ENCODE measurements at regions not wholly inside any gene's neighbourhood (a gene's known extent, or its start where the extent isn't known, plus 50 kb on each side); places are given as distances from the start of the nearest gene placed in this dataset.

GRCh38 chr20:20808016-20808415 is 95.6 kb upstream of the RALGAPA2 start:
- H3K9me3 ChIP-seq (ENCODE audit: insufficient read depth, low read depth, low read length) = no peaks in the 10 kb centered on the region
- no peak for FAIRE-seq
- H3K4me3 Mint-ChIP-seq (ENCODE audit: unreplicated experiment) = no peak overlapping the region

GRCh38 chr20:20806121-20807095 is 94.0 kb upstream of the RALGAPA2 start:
- no peaks in the 10 kb centered on the region for H3K9me3 ChIP-seq (ENCODE audit: insufficient read depth, low read depth, low read length)
- no peaks in the 10 kb centered on the region for H3K4me1 ChIP-seq (ENCODE audit: insufficient read depth, low read length)
- H3K27me3 ChIP-seq (ENCODE audit: insufficient read depth, low read length) = no peaks in the 10 kb centered on the region
- no peaks in the 10 kb centered on the region for H3K36me3 Mint-ChIP-seq (ENCODE audit: low read depth, unreplicated experiment)
- no peak overlapping the region for H3K9ac ChIP-seq (ENCODE audit: low read length)
- peaks cover 8% of the 10 kb centered on the region for H3K27me3 Mint-ChIP-seq (ENCODE audit: low read depth, unreplicated experiment)
- H3K9me3 Mint-ChIP-seq (ENCODE audit: unreplicated experiment) = no peaks in the 10 kb centered on the region
- H3K36me3 ChIP-seq (ENCODE audit: insufficient read depth, low read length) = no peaks in the 10 kb centered on the region
- H3K27ac Mint-ChIP-seq (ENCODE audit: unreplicated experiment) = no peak overlapping the region
- TF ChIP-seq EZH2 (IDR thresholded peaks at IDR 0.05; ENCODE audit: insufficient read depth, low read length) = no peak
- TF ChIP-seq, protein P1, sequence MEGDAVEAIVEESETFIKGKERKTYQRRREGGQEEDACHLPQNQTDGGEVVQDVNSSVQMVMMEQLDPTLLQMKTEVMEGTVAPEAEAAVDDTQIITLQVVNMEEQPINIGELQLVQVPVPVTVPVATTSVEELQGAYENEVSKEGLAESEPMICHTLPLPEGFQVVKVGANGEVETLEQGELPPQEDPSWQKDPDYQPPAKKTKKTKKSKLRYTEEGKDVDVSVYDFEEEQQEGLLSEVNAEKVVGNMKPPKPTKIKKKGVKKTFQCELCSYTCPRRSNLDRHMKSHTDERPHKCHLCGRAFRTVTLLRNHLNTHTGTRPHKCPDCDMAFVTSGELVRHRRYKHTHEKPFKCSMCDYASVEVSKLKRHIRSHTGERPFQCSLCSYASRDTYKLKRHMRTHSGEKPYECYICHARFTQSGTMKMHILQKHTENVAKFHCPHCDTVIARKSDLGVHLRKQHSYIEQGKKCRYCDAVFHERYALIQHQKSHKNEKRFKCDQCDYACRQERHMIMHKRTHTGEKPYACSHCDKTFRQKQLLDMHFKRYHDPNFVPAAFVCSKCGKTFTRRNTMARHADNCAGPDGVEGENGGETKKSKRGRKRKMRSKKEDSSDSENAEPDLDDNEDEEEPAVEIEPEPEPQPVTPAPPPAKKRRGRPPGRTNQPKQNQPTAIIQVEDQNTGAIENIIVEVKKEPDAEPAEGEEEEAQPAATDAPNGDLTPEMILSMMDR (IDR thresholded peaks at IDR 0.05; ENCODE audit: insufficient read depth, low read depth, low read length) = no peak
- H3K4me3 ChIP-seq (ENCODE audit: insufficient read depth, low read depth, low read length) = no peak overlapping the region
- H3K79me2 ChIP-seq (ENCODE audit: insufficient read depth, low read length) = no peaks in the 10 kb centered on the region
- H4K20me1 ChIP-seq (ENCODE audit: insufficient read depth, low read length) = no peaks in the 10 kb centered on the region
- FAIRE-seq = no peak
- no peak overlapping the region for H2AFZ ChIP-seq (ENCODE audit: low read depth, low read length)
- no peak for DNase-seq (ENCODE audit: low read depth)
- H3K4me3 Mint-ChIP-seq (ENCODE audit: unreplicated experiment) = no peak overlapping the region
- H3K4me2 ChIP-seq (ENCODE audit: low read length) = no peak overlapping the region
- H3K4me1 Mint-ChIP-seq (ENCODE audit: low read depth, unreplicated experiment) = no peaks in the 10 kb centered on the region
- H3K27ac ChIP-seq (ENCODE audit: low read depth, low read length) = no peak overlapping the region

More at GRCh38 chr20:20808016-20808415, 95.6 kb upstream of the RALGAPA2 start:
- Histone ChIP-seq H2AFZ (ENCODE audit: low read depth, low read length) (no peak overlapping the region), H3K27me3 (ENCODE audit: insufficient read depth, low read length) (no peaks in the 10 kb centered on the region), H3K4me1 (ENCODE audit: insufficient read depth, low read length) (no peaks in the 10 kb centered on the region), H3K4me3 (ENCODE audit: insufficient read depth, low read depth, low read length) (no peak overlapping the region), H3K4me2 (ENCODE audit: low read length) (no peak overlapping the region), H3K27ac (ENCODE audit: low read depth, low read length) (no peak overlapping the region), H4K20me1 (ENCODE audit: insufficient read depth, low read length) (no peaks in the 10 kb centered on the region), H3K9ac (ENCODE audit: low read length) (no peak overlapping the region), H3K79me2 (ENCODE audit: insufficient read depth, low read length) (no peaks in the 10 kb centered on the region), H3K36me3 (ENCODE audit: insufficient read depth, low read length) (no peaks in the 10 kb centered on the region)
- Mint-ChIP-seq H3K9me3 (ENCODE audit: unreplicated experiment) (no peaks in the 10 kb centered on the region), H3K36me3 (ENCODE audit: low read depth, unreplicated experiment) (no peaks in the 10 kb centered on the region), H3K27me3 (ENCODE audit: low read depth, unreplicated experiment) (peaks cover 9% of the 10 kb centered on the region), H3K4me1 (ENCODE audit: low read depth, unreplicated experiment) (no peaks in the 10 kb centered on the region), H3K27ac (ENCODE audit: unreplicated experiment) (no peak overlapping the region)
- DNase-seq (ENCODE audit: low read depth) = no peak
- TF ChIP-seq EZH2 (IDR thresholded peaks at IDR 0.05; ENCODE audit: insufficient read depth, low read length) = no peak
- TF ChIP-seq, protein P1 (IDR thresholded peaks at IDR 0.05; ENCODE audit: insufficient read depth, low read depth, low read length) = no peak

DNA sequence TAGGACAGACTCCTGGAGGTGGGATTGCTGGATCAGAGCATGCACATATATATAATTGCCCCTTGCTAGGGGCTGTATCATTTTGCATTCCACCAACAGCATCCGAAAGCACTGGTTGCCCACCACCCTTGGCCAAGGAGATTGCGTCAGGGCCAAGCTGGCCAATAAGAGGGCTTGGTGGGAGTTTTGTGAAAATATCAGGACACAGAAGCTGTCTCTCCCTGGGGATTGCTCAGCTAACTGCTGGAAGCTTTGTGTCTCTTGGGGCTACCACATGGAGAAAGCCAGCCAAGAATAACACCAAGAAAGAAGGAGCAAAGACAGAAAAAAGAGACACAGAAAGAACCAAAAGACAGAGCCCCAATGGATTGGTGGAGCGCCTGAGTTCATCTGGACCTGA is 90.6 kb upstream of the RALGAPA2 start:
- no peak overlapping the region for H3K27ac Mint-ChIP-seq (ENCODE audit: unreplicated experiment)
- Histone ChIP-seq H3K4me1 (ENCODE audit: insufficient read depth, low read length) (no peaks in the 10 kb centered on the region), H2AFZ (ENCODE audit: low read depth, low read length) (no peak overlapping the region), H3K9me3 (ENCODE audit: insufficient read depth, low read depth, low read length) (no peaks in the 10 kb centered on the region), H3K27ac (ENCODE audit: low read depth, low read length) (no peak overlapping the region), H3K36me3 (ENCODE audit: insufficient read depth, low read length) (no peaks in the 10 kb centered on the region), H3K27me3 (ENCODE audit: insufficient read depth, low read length) (no peaks in the 10 kb centered on the region), H3K9ac (ENCODE audit: low read length) (no peak overlapping the region), H4K20me1 (ENCODE audit: insufficient read depth, low read length) (no peaks in the 10 kb centered on the region), H3K79me2 (ENCODE audit: insufficient read depth, low read length) (no peaks in the 10 kb centered on the region), H3K4me3 (ENCODE audit: insufficient read depth, low read depth, low read length) (no peak overlapping the region), H3K4me2 (ENCODE audit: low read length) (no peak overlapping the region)
- no peaks in the 10 kb centered on the region for H3K9me3 Mint-ChIP-seq (ENCODE audit: unreplicated experiment)
- H3K36me3 Mint-ChIP-seq (ENCODE audit: low read depth, unreplicated experiment) = no peaks in the 10 kb centered on the region
- H3K27me3 Mint-ChIP-seq (ENCODE audit: low read depth, unreplicated experiment) = peaks cover 2% of the 10 kb centered on the region
- no peak for TF ChIP-seq EZH2 (IDR thresholded peaks at IDR 0.05; ENCODE audit: insufficient read depth, low read length)
- TF ChIP-seq, protein P1 (IDR thresholded peaks at IDR 0.05; ENCODE audit: insufficient read depth, low read depth, low read length) = no peak
- H3K4me1 Mint-ChIP-seq (ENCODE audit: low read depth, unreplicated experiment) = no peaks in the 10 kb centered on the region
- FAIRE-seq = no peak
- no peak for DNase-seq (ENCODE audit: low read depth)
- H3K4me3 Mint-ChIP-seq (ENCODE audit: unreplicated experiment) = no peak overlapping the region
